ENCODE measurements at regions not wholly inside any gene's neighbourhood (a gene's known extent, or its start where the extent isn't known, plus 50 kb on each side); places are given as distances from the start of the nearest gene placed in this dataset.
"Not testable (repeated sequence)": the region's sequence is repeated elsewhere in the genome, so short reads cannot be mapped to it uniquely, and the experiment has no call there.

- no peaks in the 10 kb centered on the region for H3K36me3 ChIP-seq (ENCODE audit: control insufficient read depth in 1 of 2, insufficient read depth in 2 of 2, low read length in 1 of 2)
- H3K27me3 ChIP-seq (ENCODE audit: control insufficient read depth in 1 of 2, insufficient read depth in 2 of 2, low read length in 1 of 2) = no peaks in the 10 kb centered on the region
- no peaks in the 10 kb centered on the region for H3K4me1 ChIP-seq (ENCODE audit: control insufficient read depth in 1 of 2, insufficient read depth in 2 of 2, low read length in 2 of 2)
- DNase-seq = no peak
- no peak for ATAC-seq (ENCODE audit: low FRiP score)
- intact Hi-C loops (cut with DNase I) = no loop called here
- H3K4me3 ChIP-seq (ENCODE audit: low read length in 2 of 2) = no peak overlapping the region
- H3K9me3 ChIP-seq (ENCODE audit: control insufficient read depth, low read length) = no peaks in the 10 kb centered on the region
- H3K27ac ChIP-seq (ENCODE audit: low read depth in 1 of 2, low read length in 2 of 2) = no peak overlapping the region
- 33 to 35% methylated on average over 3 of the region's 3 CpGs for WGBS, 2 donors
These were observed 162.5 kb upstream of the CNTNAP4 start for GRCh38 chr16:76114681-76115080.

GRCh38 chr16:76118344-76118743, 158.9 kb upstream of the CNTNAP4 start:
- H3K27me3 ChIP-seq (ENCODE audit: control insufficient read depth in 1 of 2, insufficient read depth in 2 of 2, low read length in 1 of 2) = no peaks in the 10 kb centered on the region
- H3K4me3 ChIP-seq (ENCODE audit: low read length in 2 of 2) = no peak overlapping the region
- no peaks in the 10 kb centered on the region for H3K4me1 ChIP-seq (ENCODE audit: control insufficient read depth in 1 of 2, insufficient read depth in 2 of 2, low read length in 2 of 2)
- no peak overlapping the region for H3K27ac ChIP-seq (ENCODE audit: low read depth in 1 of 2, low read length in 2 of 2)
- DNase-seq (no peak), ATAC-seq (ENCODE audit: low FRiP score) (no peak)
- no peaks in the 10 kb centered on the region for H3K9me3 ChIP-seq (ENCODE audit: control insufficient read depth, low read length)
- no peaks in the 10 kb centered on the region for H3K36me3 ChIP-seq (ENCODE audit: control insufficient read depth in 1 of 2, insufficient read depth in 2 of 2, low read length in 1 of 2)
- WGBS, 2 donors = 41 to 58% methylated on average over 1 of the region's 1 CpG
- intact Hi-C loops (cut with DNase I) = no loop called here

- Histone ChIP-seq H3K9me3 (ENCODE audit: control insufficient read depth, low read length) (no peaks in the 10 kb centered on the region), H3K27me3 (ENCODE audit: control insufficient read depth in 1 of 2, insufficient read depth in 2 of 2, low read length in 1 of 2) (no peaks in the 10 kb centered on the region), H3K4me3 (ENCODE audit: low read length in 2 of 2) (no peak overlapping the region), H3K4me1 (ENCODE audit: control insufficient read depth in 1 of 2, insufficient read depth in 2 of 2, low read length in 2 of 2) (no peaks in the 10 kb centered on the region), H3K36me3 (ENCODE audit: control insufficient read depth in 1 of 2, insufficient read depth in 2 of 2, low read length in 1 of 2) (no peaks in the 10 kb centered on the region), H3K27ac (ENCODE audit: low read depth in 1 of 2, low read length in 2 of 2) (no peak overlapping the region)
- ATAC-seq (ENCODE audit: low FRiP score) = no peak
- intact Hi-C loops (cut with DNase I) = no loop called here
- 2 to 5% methylated on average over 4 of the region's 4 CpGs for WGBS, 2 donors
- no peak for DNase-seq
These were observed 155.6 kb upstream of the CNTNAP4 start for GRCh38 chr16:76121636-76122035.

GRCh38 chr16:76123966-76124365, 153.2 kb upstream of the CNTNAP4 start:
- intact Hi-C loops (cut with DNase I) = no loop called here
- no peak for ATAC-seq (ENCODE audit: low FRiP score)
- Histone ChIP-seq H3K36me3 (ENCODE audit: control insufficient read depth in 1 of 2, insufficient read depth in 2 of 2, low read length in 1 of 2) (no peaks in the 10 kb centered on the region), H3K4me3 (ENCODE audit: low read length in 2 of 2) (no peak overlapping the region), H3K4me1 (ENCODE audit: control insufficient read depth in 1 of 2, insufficient read depth in 2 of 2, low read length in 2 of 2) (no peaks in the 10 kb centered on the region), H3K27me3 (ENCODE audit: control insufficient read depth in 1 of 2, insufficient read depth in 2 of 2, low read length in 1 of 2) (no peaks in the 10 kb centered on the region), H3K9me3 (ENCODE audit: control insufficient read depth, low read length) (no peaks in the 10 kb centered on the region), H3K27ac (ENCODE audit: low read depth in 1 of 2, low read length in 2 of 2) (no peak overlapping the region)
- DNase-seq = no peak
- WGBS, 2 donors = 85 to 86% methylated on average over 3 of the region's 3 CpGs

GRCh38 chr16:76125871-76126270, 151.3 kb upstream of the CNTNAP4 start:
- ATAC-seq (ENCODE audit: low FRiP score) (no peak), DNase-seq (no peak)
- intact Hi-C loops (cut with DNase I) = no loop called here
- Histone ChIP-seq H3K4me1 (ENCODE audit: control insufficient read depth in 1 of 2, insufficient read depth in 2 of 2, low read length in 2 of 2) (no peaks in the 10 kb centered on the region), H3K27ac (ENCODE audit: low read depth in 1 of 2, low read length in 2 of 2) (no peak overlapping the region), H3K4me3 (ENCODE audit: low read length in 2 of 2) (no peak overlapping the region), H3K27me3 (ENCODE audit: control insufficient read depth in 1 of 2, insufficient read depth in 2 of 2, low read length in 1 of 2) (no peaks in the 10 kb centered on the region), H3K36me3 (ENCODE audit: control insufficient read depth in 1 of 2, insufficient read depth in 2 of 2, low read length in 1 of 2) (no peaks in the 10 kb centered on the region), H3K9me3 (ENCODE audit: control insufficient read depth, low read length) (no peaks in the 10 kb centered on the region)

GRCh38 chr16:76138056-76138455, 139.1 kb upstream of the CNTNAP4 start:
- DNase-seq; ATAC-seq (ENCODE audit: low FRiP score); H3K9me3 ChIP-seq (ENCODE audit: control insufficient read depth, low read length); H3K4me1 ChIP-seq (ENCODE audit: control insufficient read depth in 1 of 2, insufficient read depth in 2 of 2, low read length in 2 of 2); H3K36me3 ChIP-seq (ENCODE audit: control insufficient read depth in 1 of 2, insufficient read depth in 2 of 2, low read length in 1 of 2); H3K27me3 ChIP-seq (ENCODE audit: control insufficient read depth in 1 of 2, insufficient read depth in 2 of 2, low read length in 1 of 2); H3K4me3 ChIP-seq (ENCODE audit: low read length in 2 of 2); H3K27ac ChIP-seq (ENCODE audit: low read depth in 1 of 2, low read length in 2 of 2); intact Hi-C loops (cut with DNase I): not testable (repeated sequence)
- 70 to 78% methylated on average over 6 of the region's 6 CpGs for WGBS, 2 donors

GRCh38 chr16:76157629-76158028, 119.6 kb upstream of the CNTNAP4 start:
- H3K27ac ChIP-seq (ENCODE audit: low read depth in 1 of 2, low read length in 2 of 2) = no peak overlapping the region
- DNase-seq = no peak
- 63 to 74% methylated on average over 5 of the region's 5 CpGs for WGBS, 2 donors
- no peak for ATAC-seq (ENCODE audit: low FRiP score)
- intact Hi-C loops (cut with DNase I) = no loop called here
- H3K27me3 ChIP-seq (ENCODE audit: control insufficient read depth in 1 of 2, insufficient read depth in 2 of 2, low read length in 1 of 2) = no peaks in the 10 kb centered on the region
- H3K9me3 ChIP-seq (ENCODE audit: control insufficient read depth, low read length) = no peaks in the 10 kb centered on the region
- no peaks in the 10 kb centered on the region for H3K4me1 ChIP-seq (ENCODE audit: control insufficient read depth in 1 of 2, insufficient read depth in 2 of 2, low read length in 2 of 2)
- no peaks in the 10 kb centered on the region for H3K36me3 ChIP-seq (ENCODE audit: control insufficient read depth in 1 of 2, insufficient read depth in 2 of 2, low read length in 1 of 2)
- no peak overlapping the region for H3K4me3 ChIP-seq (ENCODE audit: low read length in 2 of 2)

- WGBS, 2 donors = 53 to 79% methylated on average over 3 of the region's 3 CpGs
- Histone ChIP-seq H3K27me3 (ENCODE audit: control insufficient read depth in 1 of 2, insufficient read depth in 2 of 2, low read length in 1 of 2) (no peaks in the 10 kb centered on the region), H3K36me3 (ENCODE audit: control insufficient read depth in 1 of 2, insufficient read depth in 2 of 2, low read length in 1 of 2) (no peaks in the 10 kb centered on the region), H3K4me3 (ENCODE audit: low read length in 2 of 2) (no peak overlapping the region), H3K4me1 (ENCODE audit: control insufficient read depth in 1 of 2, insufficient read depth in 2 of 2, low read length in 2 of 2) (no peaks in the 10 kb centered on the region), H3K27ac (ENCODE audit: low read depth in 1 of 2, low read length in 2 of 2) (no peak overlapping the region), H3K9me3 (ENCODE audit: control insufficient read depth, low read length) (no peaks in the 10 kb centered on the region)
- ATAC-seq (ENCODE audit: low FRiP score) (no peak), DNase-seq (no peak)
- intact Hi-C loops (cut with DNase I) = no loop called here
These were observed 115.2 kb upstream of the CNTNAP4 start for GRCh38 chr16:76162046-76162445.

- H3K27ac ChIP-seq (ENCODE audit: low read depth in 1 of 2, low read length in 2 of 2) = no peak overlapping the region
- no peaks in the 10 kb centered on the region for H3K36me3 ChIP-seq (ENCODE audit: control insufficient read depth in 1 of 2, insufficient read depth in 2 of 2, low read length in 1 of 2)
- ATAC-seq (ENCODE audit: low FRiP score) = no peak
- H3K4me1 ChIP-seq (ENCODE audit: control insufficient read depth in 1 of 2, insufficient read depth in 2 of 2, low read length in 2 of 2) = no peaks in the 10 kb centered on the region
- H3K4me3 ChIP-seq (ENCODE audit: low read length in 2 of 2) = no peak overlapping the region
- WGBS, 2 donors = 87 to 88% methylated on average over 2 of the region's 2 CpGs
- H3K9me3 ChIP-seq (ENCODE audit: control insufficient read depth, low read length) = no peaks in the 10 kb centered on the region
- H3K27me3 ChIP-seq (ENCODE audit: control insufficient read depth in 1 of 2, insufficient read depth in 2 of 2, low read length in 1 of 2) = no peaks in the 10 kb centered on the region
- DNase-seq = no peak
- intact Hi-C loops (cut with DNase I) = no loop called here
These were observed 112.1 kb upstream of the CNTNAP4 start for GRCh38 chr16:76164970-76165558.

Measured in aorta (tissue), 5 donors.